SK-N-SH treated with all-trans-retinoic acid at 6 μM for 48 hours (cell line): ENCODE measurements at regions not wholly inside any gene's neighbourhood (a gene's known extent, or its start where the extent isn't known, plus 50 kb on each side); places are given as distances from the start of the nearest gene placed in this dataset.

ENCODE experiments used
- ATAC-seq: fragments of 200-7000 bp; cut with Tn5 transposase; 3 replicates; pipeline ENCODE4 v1.9.1; 2020; ENCODE audit warnings: mild to moderate bottlenecking, moderate library complexity
- ARNTL ChIP-seq: fragments of 450-650 bp; formaldehyde crosslinking; IDR thresholded peaks from 2 replicates; pipeline ENCODE4 v1.5.0; 2020; ENCODE audit warnings: low read depth, mild to moderate bottlenecking, moderate library complexity, borderline replicate concordance
- BACH2 ChIP-seq: fragments of 250-450 bp; sonication (Bioruptor Pico); IDR thresholded peaks from 2 replicates; pipeline ENCODE4 v1.9.0; 2021; ENCODE audit warnings: mild to moderate bottlenecking, borderline replicate concordance
- CSDC2 ChIP-seq: fragments of 250-450 bp; sonication (Bioruptor Pico); IDR thresholded peaks from 2 replicates; pipeline ENCODE4 v1.5.0; 2020; ENCODE audit warnings: mild to moderate bottlenecking, moderate library complexity
- CSRNP3 ChIP-seq: fragments of 250-450 bp; sonication (Bioruptor Pico); IDR thresholded peaks from 2 replicates; pipeline ENCODE4 v1.5.1; 2021; ENCODE audit warnings: mild to moderate bottlenecking, moderate library complexity
- ESRRG ChIP-seq: fragments of 250-450 bp; sonication (Bioruptor Pico); IDR thresholded peaks from 2 replicates; pipeline ENCODE4 v1.6.1; 2021; ENCODE audit warnings: mild to moderate bottlenecking
- GLIS3 ChIP-seq: fragments of 250-450 bp; sonication (Bioruptor Pico); IDR thresholded peaks from 2 replicates; pipeline ENCODE4 v1.5.0; 2020; ENCODE audit warnings: mild to moderate bottlenecking, moderate library complexity
- ISL1 ChIP-seq: fragments of 250-450 bp; sonication (Bioruptor Pico); IDR thresholded peaks from 2 replicates; pipeline ENCODE4 v2.1.2; 2022; ENCODE audit warnings: mild to moderate bottlenecking, moderate library complexity
- OSR1 ChIP-seq: fragments of 250-450 bp; sonication (Bioruptor Pico); IDR thresholded peaks from 2 replicates; pipeline ENCODE4 v1.8.0; 2022; ENCODE audit warnings: moderate library complexity, mild to moderate bottlenecking, inconsistent platforms
- PATZ1 ChIP-seq: fragments of 250-450 bp; sonication (Bioruptor Pico); IDR thresholded peaks from 2 replicates; pipeline ENCODE4 v1.8.0; 2020; ENCODE audit warnings: mild to moderate bottlenecking, moderate library complexity, borderline replicate concordance
- POU6F1 ChIP-seq: fragments of 250-450 bp; sonication (Bioruptor Pico); IDR thresholded peaks from 2 replicates; pipeline ENCODE4 v1.8.0; 2021; ENCODE audit warnings: low read depth, mild to moderate bottlenecking, moderate library complexity, borderline replicate concordance
- PPARA ChIP-seq: fragments of 250-450 bp; sonication (Bioruptor Pico); IDR thresholded peaks from 2 replicates; pipeline ENCODE4 v1.5.0; 2020; ENCODE audit warnings: mild to moderate bottlenecking, borderline replicate concordance
- RARB ChIP-seq: fragments of 250-450 bp; sonication (Bioruptor Pico); IDR thresholded peaks from 2 replicates; pipeline ENCODE4 v1.8.0; 2021; ENCODE audit warnings: mild to moderate bottlenecking, moderate library complexity
- SNAI2 ChIP-seq: fragments of 250-450 bp; sonication (Bioruptor Pico); IDR thresholded peaks from 2 replicates; pipeline ENCODE4 v1.5.0; 2020; ENCODE audit warnings: mild to moderate bottlenecking, moderate library complexity
- TOX ChIP-seq: fragments of 250-450 bp; sonication (Bioruptor Pico); IDR thresholded peaks from 2 replicates; pipeline ENCODE4 v1.8.0; 2021; ENCODE audit warnings: mild to moderate bottlenecking, moderate library complexity, borderline replicate concordance
- ZC3H10 ChIP-seq: fragments of 250-450 bp; sonication (Bioruptor Pico); IDR thresholded peaks from 2 replicates; pipeline ENCODE4 v1.5.1; 2021; ENCODE audit warnings: mild to moderate bottlenecking, moderate library complexity
- ZFP3 ChIP-seq: fragments of 250-450 bp; sonication (Bioruptor Pico); IDR thresholded peaks from 2 replicates; pipeline ENCODE4 v1.5.0; 2020; ENCODE audit warnings: mild to moderate bottlenecking, moderate library complexity
- ZNF565 ChIP-seq: fragments of 450-650 bp; formaldehyde crosslinking; conservative IDR thresholded peaks from 2 replicates; pipeline ENCODE4 v1.5.0; 2020; ENCODE audit warnings: low read depth, mild to moderate bottlenecking, moderate library complexity
- ZNF70 ChIP-seq: fragments of 450-650 bp; formaldehyde crosslinking; IDR thresholded peaks from 2 replicates; pipeline ENCODE4 v1.5.0; 2020; ENCODE audit warnings: mild to moderate bottlenecking, moderate library complexity
- ZNF8 ChIP-seq: fragments of 450-650 bp; formaldehyde crosslinking; IDR thresholded peaks from 2 replicates; pipeline ENCODE4 v1.5.0; 2020; ENCODE audit warnings: mild to moderate bottlenecking, moderate library complexity

GRCh38 chr17:77036841-77037381 lies 103.9 kb upstream of the SEC14L1 start:
- no peak for TF ChIP-seq GLIS3 (CRISPR knock-in tag)
- TF ChIP-seq TOX, result no peak
- TF ChIP-seq, all 23 proteins: peak for 0
- peak; percentile 70 for ATAC-seq

- TF ChIP-seq TOX (no peak), BACH2 (CRISPR knock-in tag) (no peak), ZNF8 (no peak), ARNTL (CRISPR knock-in tag) (no peak), CSDC2 (CRISPR knock-in tag) (no peak), PPARA (CRISPR knock-in tag) (no peak), RARB (CRISPR knock-in tag) (no peak), PATZ1 (CRISPR knock-in tag) (no peak), ZNF565 (no peak), SNAI2 (CRISPR knock-in tag) (no peak), GLIS3 (CRISPR knock-in tag) (no peak)
- ATAC-seq, result no peak
Measured at GRCh38 chr17:77037943-77038342, 102.8 kb upstream of the SEC14L1 start.

GRCh38 chr17:77038884-77039555 lies 101.7 kb upstream of the SEC14L1 start:
- no peak for TF ChIP-seq PATZ1 (CRISPR knock-in tag)
- TF ChIP-seq ZC3H10 (CRISPR knock-in tag), result no peak
- no peak for TF ChIP-seq OSR1
- TF ChIP-seq ISL1 (CRISPR knock-in tag), result no peak
- no peak for TF ChIP-seq ARNTL (CRISPR knock-in tag)
- no peak for TF ChIP-seq BACH2 (CRISPR knock-in tag)
- no peak for TF ChIP-seq CSRNP3
- TF ChIP-seq ESRRG, result no peak
- no peak for TF ChIP-seq CSDC2 (CRISPR knock-in tag)
- no peak for TF ChIP-seq GLIS3 (CRISPR knock-in tag)
- no peak for TF ChIP-seq ZFP3 (CRISPR knock-in tag)
- no peak for TF ChIP-seq TOX
- TF ChIP-seq POU6F1 (CRISPR knock-in tag), result no peak
- TF ChIP-seq, all 23 proteins: peak for 0
- no peak for ATAC-seq

GRCh38 chr17:77042476-77043231 lies 98.1 kb upstream of the SEC14L1 start:
- ATAC-seq, result no peak
- no peak for TF ChIP-seq OSR1
- no peak for TF ChIP-seq GLIS3 (CRISPR knock-in tag)
- no peak for TF ChIP-seq CSDC2 (CRISPR knock-in tag)
- no peak for TF ChIP-seq TOX
- TF ChIP-seq PPARA (CRISPR knock-in tag), result no peak
- TF ChIP-seq ZNF70, result no peak
- no peak for TF ChIP-seq ZNF565
- TF ChIP-seq ZNF8, result no peak
- no peak for TF ChIP-seq ZFP3 (CRISPR knock-in tag)
